K562 (cell line): ENCODE measurements at regions not wholly inside any gene's neighbourhood (a gene's known extent, or its start where the extent isn't known, plus 50 kb on each side); places are given as distances from the start of the nearest gene placed in this dataset.

Experiments used
- ATAC-seq: fragments of 200-7000 bp; cut with Tn5 transposase; 3 replicates; pipeline ENCODE4 v1.9.1; 2020; ENCODE audit warnings: moderate library complexity
- BruUV-seq: library from RNA; stranded (reverse); fragments of 400-500 nt; replicated peaks from 2 replicates; lab custom pipeline; 2021; lab: Mats Ljungman, UMichigan
- CTCF ChIA-PET: fragments of 300-600 bp; formaldehyde crosslinking; extraction: SDS; loops from one replicate; lab custom pipeline; 2021; ENCODE audit warnings: low intra/inter-chr PET ratio; lab: Yijun Ruan, JAX
- POLR2A ChIA-PET: fragments of 300-600, 350-650 bp; sonication (Branson Sonifier 250); formaldehyde crosslinking; extraction: SDS; loops from one replicate; lab custom pipeline; 2021; ENCODE audit warnings: antibody characterized with exemption, inconsistent platforms; lab: Yijun Ruan, JAX
- DNase-seq, 4 experiments: peaks; one replicate each; pipeline versions ENCODE4 v3.0.0 to v3.0.0-alpha.2; 2011 to 2018; ENCODE audit warnings: low spot score in 3 of 4, mixed read lengths in 3 of 4; ENCODE audit errors: extremely low read depth in 1 of 4
- FAIRE-seq: peaks from 2 replicates; lab custom pipeline; 2011; peaks lifted over from hg19 to GRCh38; lab: Jason Lieb, UNC
- H2AFZ ChIP-seq: 2 replicates; pipeline ENCODE4 v1.6.0; 2011; ENCODE audit warnings: low read depth, low read length, control low read depth, inconsistent platforms
- H3K27ac ChIP-seq: fragments of 200-600 bp; 3 replicates; pipeline ENCODE4 v1.8.0; 2011; ENCODE audit warnings: low read depth, mild to moderate bottlenecking, control low read depth, inconsistent platforms, low read length, moderate library complexity, mixed read lengths; ENCODE audit errors: extremely low read depth
- H3K27me3 ChIP-seq, 2 experiments: fragments of 300-600 bp in 1 of 2; 2 replicates in 1 of 2; 3 replicates in 1 of 2; pipeline versions ENCODE4 v1.6.0 to v1.8.0; 2011; ENCODE audit warnings: inconsistent platforms in 2 of 2, low read length in 2 of 2, mild to moderate bottlenecking in 1 of 2, mixed read lengths in 1 of 2, moderate library complexity in 1 of 2; ENCODE audit not compliant: control insufficient read depth in 2 of 2, insufficient read depth in 2 of 2
- H3K36me3 ChIP-seq: fragments of 300-600 bp; 3 replicates; pipeline ENCODE4 v1.8.0; 2011; ENCODE audit warnings: mild to moderate bottlenecking, low read length, inconsistent platforms; ENCODE audit not compliant: control insufficient read depth, insufficient read depth
- H3K4me1 ChIP-seq, 2 experiments: fragments of 200-600 bp in 1 of 2; replicated peaks in 1 of 2; 2 replicates in 1 of 2; 3 replicates in 1 of 2; pipeline versions ENCODE4 v1.5.1 to v1.8.0; 2011; ENCODE audit warnings: inconsistent platforms in 2 of 2, low read length in 2 of 2, mild to moderate bottlenecking in 1 of 2, mixed read lengths in 1 of 2, moderate library complexity in 1 of 2; ENCODE audit not compliant: control insufficient read depth in 2 of 2, insufficient read depth in 2 of 2
- H3K4me2 ChIP-seq: 2 replicates; pipeline ENCODE4 v1.6.1; 2011; ENCODE audit warnings: low read length, control low read depth, inconsistent platforms, mixed read lengths; ENCODE audit not compliant: insufficient read depth
- H3K4me3 ChIP-seq: fragments of 200-600 bp; sonication (generic), shearing (Covaris generic); 2 replicates; pipeline ENCODE4 v1.5.1; 2016; ENCODE audit warnings: control low read depth, inconsistent platforms
- H3K79me2 ChIP-seq: fragments of 200-600 bp; 3 replicates; pipeline ENCODE4 v1.8.0; 2011; ENCODE audit warnings: low read length, inconsistent platforms; ENCODE audit not compliant: control insufficient read depth, insufficient read depth
- H3K9ac ChIP-seq, 2 experiments: 2 replicates each; pipeline versions ENCODE4 v1.6.0 to v1.6.1; 2011; ENCODE audit warnings: low read depth in 2 of 2, low read length in 2 of 2, control low read depth in 1 of 2, inconsistent platforms in 1 of 2, mild to moderate bottlenecking in 1 of 2, mixed read lengths in 1 of 2; ENCODE audit not compliant: insufficient read depth in 1 of 2
- H3K9me1 ChIP-seq: one replicate; pipeline ENCODE4 v1.6.0; 2011; ENCODE audit warnings: inconsistent platforms, mild to moderate bottlenecking, low read length, moderate library complexity; ENCODE audit not compliant: control insufficient read depth, insufficient read depth
- H3K9me3 ChIP-seq: replicated peaks from 2 replicates; pipeline ENCODE4 v1.5.1; 2011; ENCODE audit warnings: low read depth, low read length, inconsistent platforms; ENCODE audit not compliant: control insufficient read depth, insufficient read depth
- H4K20me1 ChIP-seq: replicated peaks from 2 replicates; pipeline ENCODE4 v1.6.1; 2011; ENCODE audit warnings: low read length, inconsistent platforms, mixed read lengths; ENCODE audit not compliant: control insufficient read depth, insufficient read depth
- NFE2 ChIP-seq: IDR thresholded peaks from 2 replicates; pipeline ENCODE4 v1.6.1; 2014; ENCODE audit warnings: antibody characterized with exemption, low read depth
- POLR3G ChIP-seq: IDR thresholded peaks from 2 replicates; pipeline ENCODE4 v1.6.1; 2011; ENCODE audit not compliant: insufficient read length, insufficient replicate concordance; ENCODE audit errors: extremely low read depth
- RBM17 ChIP-seq: fragments of 200-400 bp; formaldehyde crosslinking; IDR thresholded peaks from 2 replicates; pipeline ENCODE4 v1.6.1; 2017; ENCODE audit warnings: low read depth, mild to moderate bottlenecking, low read length, borderline replicate concordance
- ZNF316 ChIP-seq: fragments of 450-650 bp; IDR thresholded peaks from 2 replicates; pipeline ENCODE4 v1.6.1; 2016
- WGBS: fragments of 100-300 bp; shearing (Covaris generic); methylation state at CpG from one replicate; pipeline ENCODE4 v1.1.6; 2016; ENCODE audit warnings: low coverage, mixed read lengths; ENCODE audit not compliant: insufficient coverage; ENCODE audit errors: missing lambda C conversion rate; 5-methylcytosine and 5-hydroxymethylcytosine counted together
- in situ Hi-C: fragments of 300-500 bp; cut with MboI; formaldehyde crosslinking; loops from 4 replicates; pipeline ENCODE4 v1.15.0; 2018; ENCODE audit warnings: inconsistent platforms, mixed read lengths
- intact Hi-C: fragments of 100-400 bp; cut with micrococcal nuclease; formaldehyde crosslinking; loops from 2 replicates; pipeline ENCODE4 v1.14.2; 2022
- TF ChIP-seq, protein P1 (sequence below): fragments of 250-450 bp; sonication (Bioruptor Pico); IDR thresholded peaks from 2 replicates; pipeline ENCODE4 v1.4.0; 2020

DNA sequence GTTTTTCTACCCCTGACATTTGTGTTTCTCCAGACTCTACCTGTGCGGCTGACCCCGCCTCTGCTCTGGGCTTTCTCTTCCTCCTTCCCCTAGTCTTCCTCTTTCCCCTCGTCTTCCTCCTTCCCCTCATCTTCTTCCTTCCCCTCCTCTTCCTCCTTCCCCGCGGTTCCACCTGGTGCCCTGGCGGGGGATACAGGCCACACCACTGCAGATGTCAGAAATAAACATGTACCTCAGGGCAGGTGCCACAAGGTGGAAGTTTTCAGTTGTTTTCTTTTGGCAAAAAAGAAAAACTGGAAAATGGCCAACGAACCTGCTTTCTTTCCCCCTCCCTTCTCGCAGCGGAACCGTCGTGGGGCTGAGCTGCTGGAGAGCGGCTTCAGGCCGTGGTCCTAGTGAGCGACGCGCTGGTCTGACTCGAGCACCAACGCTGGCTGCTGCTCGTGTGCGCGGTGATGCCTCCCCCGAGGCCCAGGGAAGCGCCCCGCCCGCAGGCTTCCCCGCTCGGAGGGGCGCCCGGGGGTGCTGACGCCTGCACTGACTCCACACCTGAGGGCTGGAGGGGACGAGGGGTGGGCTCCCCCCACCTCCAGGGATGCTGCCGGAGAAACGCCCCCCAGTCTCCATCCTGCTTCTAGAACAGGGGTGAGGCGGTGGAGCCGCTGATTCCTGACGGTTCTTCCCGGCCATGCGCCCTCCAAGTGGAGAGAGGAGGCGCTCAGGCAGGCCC, 83.7 kb upstream of the ZNF516 start (continued):
- TF ChIP-seq, protein P1, sequence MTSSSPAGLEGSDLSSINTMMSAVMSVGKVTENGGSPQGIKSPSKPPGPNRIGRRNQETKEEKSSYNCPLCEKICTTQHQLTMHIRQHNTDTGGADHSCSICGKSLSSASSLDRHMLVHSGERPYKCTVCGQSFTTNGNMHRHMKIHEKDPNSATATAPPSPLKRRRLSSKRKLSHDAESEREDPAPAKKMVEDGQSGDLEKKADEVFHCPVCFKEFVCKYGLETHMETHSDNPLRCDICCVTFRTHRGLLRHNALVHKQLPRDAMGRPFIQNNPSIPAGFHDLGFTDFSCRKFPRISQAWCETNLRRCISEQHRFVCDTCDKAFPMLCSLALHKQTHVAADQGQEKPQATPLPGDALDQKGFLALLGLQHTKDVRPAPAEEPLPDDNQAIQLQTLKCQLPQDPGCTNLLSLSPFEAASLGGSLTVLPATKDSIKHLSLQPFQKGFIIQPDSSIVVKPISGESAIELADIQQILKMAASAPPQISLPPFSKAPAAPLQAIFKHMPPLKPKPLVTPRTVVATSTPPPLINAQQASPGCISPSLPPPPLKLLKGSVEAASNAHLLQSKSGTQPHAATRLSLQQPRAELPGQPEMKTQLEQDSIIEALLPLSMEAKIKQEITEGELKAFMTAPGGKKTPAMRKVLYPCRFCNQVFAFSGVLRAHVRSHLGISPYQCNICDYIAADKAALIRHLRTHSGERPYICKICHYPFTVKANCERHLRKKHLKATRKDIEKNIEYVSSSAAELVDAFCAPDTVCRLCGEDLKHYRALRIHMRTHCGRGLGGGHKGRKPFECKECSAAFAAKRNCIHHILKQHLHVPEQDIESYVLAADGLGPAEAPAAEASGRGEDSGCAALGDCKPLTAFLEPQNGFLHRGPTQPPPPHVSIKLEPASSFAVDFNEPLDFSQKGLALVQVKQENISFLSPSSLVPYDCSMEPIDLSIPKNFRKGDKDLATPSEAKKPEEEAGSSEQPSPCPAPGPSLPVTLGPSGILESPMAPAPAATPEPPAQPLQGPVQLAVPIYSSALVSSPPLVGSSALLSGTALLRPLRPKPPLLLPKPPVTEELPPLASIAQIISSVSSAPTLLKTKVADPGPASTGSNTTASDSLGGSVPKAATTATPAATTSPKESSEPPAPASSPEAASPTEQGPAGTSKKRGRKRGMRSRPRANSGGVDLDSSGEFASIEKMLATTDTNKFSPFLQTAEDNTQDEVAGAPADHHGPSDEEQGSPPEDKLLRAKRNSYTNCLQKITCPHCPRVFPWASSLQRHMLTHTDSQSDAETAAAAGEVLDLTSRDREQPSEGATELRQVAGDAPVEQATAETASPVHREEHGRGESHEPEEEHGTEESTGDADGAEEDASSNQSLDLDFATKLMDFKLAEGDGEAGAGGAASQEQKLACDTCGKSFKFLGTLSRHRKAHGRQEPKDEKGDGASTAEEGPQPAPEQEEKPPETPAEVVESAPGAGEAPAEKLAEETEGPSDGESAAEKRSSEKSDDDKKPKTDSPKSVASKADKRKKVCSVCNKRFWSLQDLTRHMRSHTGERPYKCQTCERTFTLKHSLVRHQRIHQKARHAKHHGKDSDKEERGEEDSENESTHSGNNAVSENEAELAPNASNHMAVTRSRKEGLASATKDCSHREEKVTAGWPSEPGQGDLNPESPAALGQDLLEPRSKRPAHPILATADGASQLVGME, result no peak

DNA sequence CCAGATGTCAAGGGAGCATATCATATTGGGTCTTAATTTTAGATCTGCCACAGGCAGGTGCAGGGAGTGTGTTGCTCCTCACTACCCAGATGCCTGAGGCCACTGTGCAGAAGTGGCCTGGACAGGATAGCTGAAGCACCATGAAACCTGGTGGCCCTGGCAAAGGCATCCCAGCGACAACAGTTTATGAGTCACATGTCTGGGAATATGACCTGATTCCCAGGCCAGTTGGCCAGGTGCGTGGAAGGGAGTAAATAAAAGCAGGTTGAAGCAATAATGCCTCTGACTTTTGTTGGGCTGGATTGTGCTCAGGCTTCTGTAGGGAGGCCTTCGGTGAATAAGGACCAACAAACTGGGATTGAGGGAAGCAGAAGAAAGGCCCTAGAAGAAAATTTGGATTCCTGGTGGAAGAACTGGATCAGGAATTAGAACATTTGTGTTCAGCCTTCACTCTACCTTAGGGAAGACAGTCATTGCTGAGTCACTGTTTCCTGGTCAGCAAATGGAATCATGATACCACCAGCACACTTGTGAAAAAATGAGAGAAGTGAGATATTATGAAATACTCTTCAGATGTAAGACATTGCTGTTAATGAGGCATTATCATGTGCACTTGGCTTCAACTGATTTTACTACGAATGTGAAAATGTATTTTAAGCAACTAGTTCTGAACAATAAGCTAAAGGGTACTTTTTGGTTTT, 78.4 kb upstream of the ZNF516 start:
- intact Hi-C loops, result no loop called here
- CTCF ChIA-PET, result no interaction called here
- Histone ChIP-seq H3K79me2 (no peaks in the 10 kb centered on the region), H3K27me3 (peaks cover 0 to 12% of the 10 kb centered on the region in 2 experiments; a peak in 2 of 5 replicates), H3K4me3 (no peak overlapping the region), H3K36me3 (no peaks in the 10 kb centered on the region), H3K4me2 (no peak overlapping the region), H3K27ac (no peak overlapping the region), H3K9me1 (no peaks in the 10 kb centered on the region), H2AFZ (no peak overlapping the region), H3K4me1 (no peaks in the 10 kb centered on the region), H3K9ac (no peak overlapping the region), H3K9me3 (no peaks in the 10 kb centered on the region), H4K20me1 (no peaks in the 10 kb centered on the region)
- in situ Hi-C loops, result no loop called here
- no peak for DNase-seq
- ATAC-seq, result no peak
- WGBS, result 2% methylated on average over 4 of the region's 4 CpGs
- no TSS peak for BruUV-seq
- POLR2A ChIA-PET, result interaction anchor here (0.8 kb wide), 1 partner anchor 10 kb away, joined by 3 read pairs; no protein-coding TSS in a partner anchor
- TF ChIP-seq RBM17, result no peak
- TF ChIP-seq ZNF316, result peak; percentile 20; the same call in 1 of the 2 replicates
- TF ChIP-seq NFE2, result peak; percentile 35; the same call in 1 of the 2 replicates
- no peak for TF ChIP-seq POLR3G
- no peak for FAIRE-seq
